ENCODE measurements at regions not wholly inside any gene's neighbourhood (a gene's known extent, or its start where the extent isn't known, plus 50 kb on each side); places are given as distances from the start of the nearest gene placed in this dataset.

- no peak overlapping the region for H3K4me3 ChIP-seq (ENCODE audit: low read length)
- no peak for DNase-seq (ENCODE audit: low read depth)
- TF ChIP-seq CTCF (IDR thresholded peaks at IDR 0.05; ENCODE audit: insufficient read depth, low read depth, low read length, missing control alignments): no peak
Measured at GRCh38 chr22:44634426-44635321, 67.3 kb upstream of the PRR5 start.

- no peak overlapping the region for H3K4me3 ChIP-seq (ENCODE audit: low read length)
- no peak for DNase-seq (ENCODE audit: low read depth)
- TF ChIP-seq CTCF (IDR thresholded peaks at IDR 0.05; ENCODE audit: insufficient read depth, low read depth, low read length, missing control alignments): no peak
Measured at GRCh38 chr22:44633647-44634046, 68.4 kb upstream of the PRR5 start.

GRCh38 chr22:44632541-44633396, 69.2 kb upstream of the PRR5 start:
- DNase-seq (ENCODE audit: low read depth): no peak
- H3K4me3 ChIP-seq (ENCODE audit: low read length): no peak overlapping the region

GRCh38 chr22:44630826-44631225, 71.2 kb upstream of the PRR5 start:
- no peak overlapping the region for H3K4me3 ChIP-seq (ENCODE audit: low read length)

More at GRCh38 chr22:44632541-44633396, 69.2 kb upstream of the PRR5 start:
- TF ChIP-seq CTCF (IDR thresholded peaks at IDR 0.05; ENCODE audit: insufficient read depth, low read depth, low read length, missing control alignments): no peak

GRCh38 chr22:44628835-44629234, 73.2 kb upstream of the PRR5 start:
- no peak for DNase-seq (ENCODE audit: low read depth)
- no peak overlapping the region for H3K4me3 ChIP-seq (ENCODE audit: low read length)
- no peak for TF ChIP-seq CTCF (IDR thresholded peaks at IDR 0.05; ENCODE audit: insufficient read depth, low read depth, low read length, missing control alignments)

More at GRCh38 chr22:44630826-44631225, 71.2 kb upstream of the PRR5 start:
- no peak for DNase-seq (ENCODE audit: low read depth)
- TF ChIP-seq CTCF (IDR thresholded peaks at IDR 0.05; ENCODE audit: insufficient read depth, low read depth, low read length, missing control alignments): no peak

GRCh38 chr22:44628273-44628672, 73.7 kb upstream of the PRR5 start:
- TF ChIP-seq CTCF (IDR thresholded peaks at IDR 0.05; ENCODE audit: insufficient read depth, low read depth, low read length, missing control alignments): no peak
- no peak for DNase-seq (ENCODE audit: low read depth)
- no peak overlapping the region for H3K4me3 ChIP-seq (ENCODE audit: low read length)
